ENCODE measurements at regions not wholly inside any gene's neighbourhood (a gene's known extent, or its start where the extent isn't known, plus 50 kb on each side); places are given as distances from the start of the nearest gene placed in this dataset.

GRCh38 chr1:67991546-67991945, 58.9 kb downstream of the DIRAS3 start:
- no peak overlapping the region for H3K4me3 ChIP-seq (ENCODE audit: low read length)
- no peak for TF ChIP-seq CTCF (conservative IDR thresholded peaks at IDR 0.05; ENCODE audit: low read depth, low read length)
- no peak for DNase-seq (ENCODE audit: low read depth)

- DNase-seq (ENCODE audit: low read depth): no peak
- H3K4me3 ChIP-seq (ENCODE audit: low read length): no peak overlapping the region
- TF ChIP-seq CTCF (conservative IDR thresholded peaks at IDR 0.05; ENCODE audit: low read depth, low read length): no peak
Observed at GRCh38 chr1:67988066-67988465, 62.4 kb downstream of the DIRAS3 start.

DNA sequence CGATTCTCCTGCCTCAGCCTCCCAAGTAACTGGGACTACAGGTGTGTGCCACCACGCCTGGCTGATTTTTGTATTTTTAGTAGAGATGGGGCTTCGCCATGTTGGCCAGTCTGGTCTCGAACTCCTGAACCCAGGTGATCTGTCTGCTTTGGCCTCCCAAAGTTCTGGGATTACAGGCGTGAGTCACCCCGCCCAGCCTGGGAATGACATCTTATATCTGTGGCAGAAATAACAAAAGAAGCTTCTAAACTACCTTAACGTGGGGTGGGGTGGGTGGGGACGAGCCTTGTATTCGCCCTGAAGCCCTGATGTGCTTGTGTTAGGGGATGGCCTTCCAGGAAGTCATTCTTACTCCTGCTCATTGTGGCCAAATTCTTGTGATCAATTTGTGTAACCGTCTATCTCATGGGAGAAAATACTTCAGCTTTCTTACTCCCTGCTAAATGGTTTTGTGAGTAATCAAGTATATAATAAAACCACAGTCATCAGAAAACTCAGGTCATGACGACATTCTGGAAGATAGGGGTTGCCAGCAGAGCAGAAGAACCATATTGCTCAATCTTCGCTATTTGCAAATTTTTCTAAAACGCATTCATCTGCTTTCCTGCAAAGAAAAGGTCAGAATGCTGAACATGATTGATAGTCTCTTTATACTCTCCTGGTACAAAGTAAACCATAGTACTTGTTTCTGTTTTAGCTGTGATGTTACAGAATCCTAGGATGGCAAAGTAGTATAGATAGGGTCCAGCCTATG, 63.2 kb downstream of the DIRAS3 start:
- H3K4me3 ChIP-seq (ENCODE audit: low read length): no peak overlapping the region
- no peak for TF ChIP-seq CTCF (conservative IDR thresholded peaks at IDR 0.05; ENCODE audit: low read depth, low read length)
- no peak for DNase-seq (ENCODE audit: low read depth)

DNA sequence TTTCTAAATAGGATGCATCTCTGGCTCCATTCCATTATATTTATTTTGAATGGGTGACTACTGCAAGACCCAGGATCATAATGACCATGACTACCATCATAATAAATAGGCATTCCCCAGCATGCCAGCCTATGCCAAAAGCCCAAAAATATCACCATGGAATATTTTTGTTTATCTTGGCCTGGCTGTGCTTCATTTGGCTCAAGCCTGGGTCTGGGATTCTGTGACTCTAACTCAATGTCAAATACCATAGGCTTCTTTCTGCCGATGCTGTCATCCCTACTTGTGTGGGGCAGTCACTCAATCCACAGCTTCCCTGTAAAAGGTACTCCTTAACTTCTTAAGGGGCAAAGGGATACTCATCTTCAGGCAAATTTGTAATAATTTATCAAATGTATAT, 66.6 kb downstream of the DIRAS3 start:
- no peak overlapping the region for H3K4me3 ChIP-seq (ENCODE audit: low read length)
- DNase-seq (ENCODE audit: low read depth): no peak
- no peak for TF ChIP-seq CTCF (conservative IDR thresholded peaks at IDR 0.05; ENCODE audit: low read depth, low read length)

DNA sequence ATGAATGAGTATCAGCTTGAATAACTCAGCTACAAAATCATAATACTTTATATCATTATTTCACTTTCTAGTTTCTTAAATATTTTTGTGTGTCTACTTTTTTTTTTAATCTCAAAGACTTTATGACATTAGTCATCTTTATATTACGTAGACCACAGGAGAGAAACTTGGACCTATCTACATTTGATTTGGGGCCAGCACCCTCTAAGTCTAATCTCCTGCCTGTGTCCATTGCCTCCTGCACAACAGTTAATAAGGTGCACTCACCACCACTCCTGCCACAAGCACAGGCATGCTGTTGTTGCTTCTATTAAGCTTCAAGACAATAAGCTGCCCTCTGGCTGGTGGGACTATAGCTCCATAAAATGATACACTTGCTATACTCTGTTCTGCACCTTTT, 70.4 kb downstream of the DIRAS3 start:
- no peak overlapping the region for H3K4me3 ChIP-seq (ENCODE audit: low read length)
- DNase-seq (ENCODE audit: low read depth): no peak
- TF ChIP-seq CTCF (conservative IDR thresholded peaks at IDR 0.05; ENCODE audit: low read depth, low read length): no peak

GRCh38 chr1:67979532-67979931, 70.9 kb downstream of the DIRAS3 start:
- TF ChIP-seq CTCF (conservative IDR thresholded peaks at IDR 0.05; ENCODE audit: low read depth, low read length): no peak
- no peak overlapping the region for H3K4me3 ChIP-seq (ENCODE audit: low read length)
- DNase-seq (ENCODE audit: low read depth): no peak

DNA sequence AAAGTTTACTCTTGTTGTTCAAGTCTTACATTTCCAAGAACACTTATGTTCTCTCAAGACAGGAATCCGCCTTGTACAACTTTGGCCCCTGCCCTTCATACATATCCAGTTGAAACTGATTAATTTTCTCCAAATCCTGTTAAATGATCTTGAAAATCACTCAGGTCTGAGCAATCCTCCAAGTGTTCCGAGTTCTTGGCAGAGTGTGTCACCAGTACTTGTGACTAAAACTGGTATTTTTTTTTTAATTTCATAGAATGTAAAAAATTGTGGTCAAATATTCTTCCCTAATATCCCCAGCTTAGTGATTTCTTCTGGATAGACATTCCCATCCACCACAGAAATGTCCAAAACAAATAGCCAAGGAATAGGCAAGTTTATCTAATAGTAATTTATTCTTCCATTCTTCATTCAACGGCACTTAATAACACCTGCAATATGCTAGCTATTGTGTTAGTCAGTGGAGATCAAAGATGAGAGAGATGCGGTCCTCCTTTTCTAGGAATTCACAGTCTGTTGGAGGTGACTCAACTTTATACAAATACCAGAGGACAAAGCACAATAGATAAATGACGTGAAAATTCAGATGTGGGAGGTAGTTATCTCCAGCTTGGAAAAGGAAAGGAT, 71.4 kb downstream of the DIRAS3 start:
- no peak overlapping the region for H3K4me3 ChIP-seq (ENCODE audit: low read length)
- TF ChIP-seq CTCF (conservative IDR thresholded peaks at IDR 0.05; ENCODE audit: low read depth, low read length): no peak
- peak; percentile 78 for DNase-seq (ENCODE audit: low read depth)

Measured in retinal pigment epithelial cell (primary cell).